Loucy (cell line): ENCODE measurements at regions not wholly inside any gene's neighbourhood (a gene's known extent, or its start where the extent isn't known, plus 50 kb on each side); places are given as distances from the start of the nearest gene placed in this dataset.

ENCODE experiments used
- CTCF ChIP-seq: fragments of 200-600 bp; sonication (generic); conservative IDR thresholded peaks from 2 replicates; pipeline ENCODE4 v1.5.1; 2014; ENCODE audit warnings: mild to moderate bottlenecking, antibody characterized with exemption, low read length
- EZH2phosphoT487 ChIP-seq: fragments of 200-600 bp; IDR thresholded peaks from 2 replicates; pipeline ENCODE4 v1.6.1; 2018; ENCODE audit warnings: antibody characterized with exemption, mild to moderate bottlenecking, moderate library complexity, borderline replicate concordance

GRCh38 chr2:217181512-217181911 is 321.6 kb upstream of the TNP1 start:
- TF ChIP-seq CTCF = no peak
- no peak for TF ChIP-seq EZH2phosphoT487
